ENCODE measurements at regions not wholly inside any gene's neighbourhood (a gene's known extent, or its start where the extent isn't known, plus 50 kb on each side); places are given as distances from the start of the nearest gene placed in this dataset.

- CTCF ChIA-PET: no interaction called here
- TF ChIP-seq CTCF (IDR thresholded peaks at IDR 0.05; ENCODE audit: control extremely low read depth, extremely low read depth, low read depth, missing control alignments): no peak
- POLR2A ChIA-PET: no interaction called here
- DNase-seq (ENCODE audit: extremely low spot score): no peak
Observed at GRCh38 chr10:75291805-75292204, 56.0 kb upstream of the COMTD1 start.

- DNase-seq (ENCODE audit: extremely low spot score): no peak
- no peak for TF ChIP-seq CTCF (IDR thresholded peaks at IDR 0.05; ENCODE audit: control extremely low read depth, extremely low read depth, low read depth, missing control alignments)
- ChIA-PET CTCF (no interaction called here), POLR2A (no interaction called here)
Observed at GRCh38 chr10:75288140-75288711, 52.5 kb upstream of the COMTD1 start.

GRCh38 chr10:75287697-75288096 lies 51.9 kb upstream of the COMTD1 start:
- TF ChIP-seq CTCF (IDR thresholded peaks at IDR 0.05; ENCODE audit: control extremely low read depth, extremely low read depth, low read depth, missing control alignments): no peak
- CTCF ChIA-PET: no interaction called here
- POLR2A ChIA-PET: no interaction called here
- no peak for DNase-seq (ENCODE audit: extremely low spot score)

GRCh38 chr10:75286901-75287300 lies 51.1 kb upstream of the COMTD1 start:
- ChIA-PET CTCF (interaction anchor here (5.7 kb wide), 1 partner anchor 8 kb away, joined by 30 read pairs; no protein-coding TSS in a partner anchor), POLR2A (no interaction called here)
- no peak for DNase-seq (ENCODE audit: extremely low spot score)
- TF ChIP-seq CTCF (IDR thresholded peaks at IDR 0.05; ENCODE audit: control extremely low read depth, extremely low read depth, low read depth, missing control alignments): no peak

All from GM10248 (cell line).